ENCODE measurements at regions not wholly inside any gene's neighbourhood (a gene's known extent, or its start where the extent isn't known, plus 50 kb on each side); places are given as distances from the start of the nearest gene placed in this dataset.

DNA sequence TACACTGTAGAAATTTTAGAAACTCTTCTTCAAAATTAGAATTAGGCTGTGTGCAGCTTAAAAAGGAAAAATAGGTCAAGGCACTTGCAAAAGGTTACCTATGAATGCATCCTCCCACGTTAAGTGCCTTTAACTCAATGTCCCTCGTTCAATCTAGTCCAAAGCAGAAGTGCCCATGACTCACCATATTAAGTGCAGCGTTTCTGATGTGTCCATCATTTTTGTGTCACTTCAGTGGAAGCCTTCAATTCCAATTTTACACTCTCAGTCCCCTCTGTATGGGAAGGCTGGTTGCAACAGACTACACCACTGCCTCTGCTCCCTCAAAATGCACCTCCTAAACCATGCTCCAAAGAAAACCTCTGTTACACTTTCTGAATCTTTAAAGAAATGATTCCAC is 53.4 kb downstream of the FOXB1 start:
- no peak for DNase-seq

DNA sequence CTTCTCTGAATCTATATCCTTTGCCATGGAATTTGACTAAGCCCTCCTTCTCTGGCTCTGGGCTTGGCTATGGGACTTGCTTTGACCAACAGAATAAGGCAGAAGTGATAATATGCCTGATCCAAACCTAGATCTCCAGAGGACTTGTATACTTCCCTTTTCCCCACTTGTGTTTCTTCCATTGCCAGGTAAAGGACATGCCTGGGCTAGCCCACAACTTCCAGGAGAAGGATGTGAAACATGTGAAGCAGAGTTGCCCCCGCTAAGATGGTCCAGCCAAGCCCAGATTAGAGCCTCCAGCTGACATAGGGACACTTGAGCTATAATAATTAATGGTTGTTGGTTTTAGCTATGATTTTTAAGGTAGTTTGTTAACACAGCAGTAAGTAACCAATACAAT is 55.1 kb downstream of the FOXB1 start:
- DNase-seq = no peak

DNA sequence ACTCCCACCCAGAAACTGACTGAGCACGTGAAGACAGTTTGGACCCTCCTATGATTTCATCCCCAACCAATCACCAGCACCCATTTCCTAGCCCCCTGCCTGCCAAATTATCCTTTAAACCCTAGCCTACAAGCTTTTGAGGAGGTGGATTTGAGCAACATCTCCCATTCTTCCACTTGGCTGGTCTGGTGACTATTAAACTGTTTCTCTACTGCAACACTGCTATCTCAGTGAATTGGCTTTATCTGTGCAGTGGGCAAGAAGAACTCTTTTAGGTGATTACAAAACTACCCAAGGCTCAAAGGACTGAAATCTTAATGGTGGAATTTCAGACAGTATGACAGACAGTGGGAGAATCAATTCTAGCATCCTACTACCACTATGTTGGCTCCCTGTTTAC is 57.6 kb downstream of the FOXB1 start:
- DNase-seq = no peak

DNA sequence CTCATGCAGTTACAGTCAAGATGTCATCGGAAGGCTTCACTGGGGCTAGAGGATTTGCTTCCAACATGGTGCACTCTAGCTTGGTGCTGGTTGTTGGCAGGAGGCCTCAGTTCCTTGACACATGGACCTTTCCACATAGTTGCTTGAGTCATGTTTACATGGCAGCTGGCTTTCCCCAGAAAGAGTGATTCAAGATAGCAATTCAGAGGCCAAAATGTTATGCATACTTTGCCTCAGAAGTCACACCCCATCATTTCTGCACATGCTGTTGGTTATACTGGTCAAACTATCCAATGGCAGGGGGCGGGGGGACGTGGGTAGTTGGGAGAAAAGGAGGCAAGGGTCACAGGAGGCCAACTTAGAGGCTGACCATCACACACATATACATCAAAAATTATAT is 58.7 kb downstream of the FOXB1 start:
- DNase-seq = no peak

DNA sequence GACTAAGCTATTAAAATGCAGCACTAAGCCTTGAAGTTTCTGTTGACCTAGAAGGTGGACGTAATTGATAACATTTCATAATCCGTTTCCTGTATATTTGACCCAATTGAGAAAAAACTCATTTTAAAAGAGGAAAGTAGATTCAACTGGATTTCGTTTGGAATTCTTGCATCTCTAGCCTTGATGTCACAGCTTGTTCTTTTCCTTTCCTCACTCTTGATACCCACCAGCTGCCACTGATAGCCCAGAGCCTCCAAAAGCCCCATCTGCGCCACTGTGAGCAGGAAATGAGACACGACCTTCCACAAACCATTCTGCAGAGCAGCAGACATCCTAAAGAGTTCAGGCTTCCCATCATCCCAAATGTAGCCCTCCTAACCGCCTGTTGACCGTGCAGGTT is 61.8 kb downstream of the FOXB1 start:
- no peak for DNase-seq

DNA sequence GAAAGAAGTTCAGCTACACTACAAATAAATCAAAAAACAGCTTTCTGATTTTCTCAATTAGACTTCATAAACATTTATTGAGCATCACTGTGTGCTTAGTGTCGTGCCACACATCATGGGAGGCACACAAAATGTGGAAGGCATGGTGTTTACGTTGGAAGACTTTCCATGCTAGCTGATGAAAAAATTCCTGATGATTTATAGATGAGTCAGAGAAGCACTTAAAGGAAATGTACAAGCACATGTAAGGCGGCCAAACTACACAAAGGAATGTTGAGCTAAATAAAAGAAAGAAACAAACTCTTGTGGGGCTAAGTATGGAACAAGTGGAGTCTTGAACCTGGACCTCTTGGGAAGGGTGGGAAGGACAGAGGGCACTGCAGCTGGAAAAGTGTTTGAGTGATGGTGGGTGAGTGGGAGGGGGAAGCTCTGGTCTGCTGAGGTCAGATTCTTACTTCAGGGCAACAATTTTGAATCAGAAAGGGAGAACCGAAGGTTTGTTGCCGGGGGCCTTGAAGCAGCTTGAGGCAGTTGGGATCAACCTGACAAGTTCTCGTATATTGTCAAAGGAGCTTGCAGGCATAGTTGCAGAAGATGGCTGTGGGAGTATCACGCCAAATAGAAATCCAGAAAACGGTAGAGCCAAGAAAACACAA is 66.9 kb downstream of the FOXB1 start:
- no peak for DNase-seq

DNA sequence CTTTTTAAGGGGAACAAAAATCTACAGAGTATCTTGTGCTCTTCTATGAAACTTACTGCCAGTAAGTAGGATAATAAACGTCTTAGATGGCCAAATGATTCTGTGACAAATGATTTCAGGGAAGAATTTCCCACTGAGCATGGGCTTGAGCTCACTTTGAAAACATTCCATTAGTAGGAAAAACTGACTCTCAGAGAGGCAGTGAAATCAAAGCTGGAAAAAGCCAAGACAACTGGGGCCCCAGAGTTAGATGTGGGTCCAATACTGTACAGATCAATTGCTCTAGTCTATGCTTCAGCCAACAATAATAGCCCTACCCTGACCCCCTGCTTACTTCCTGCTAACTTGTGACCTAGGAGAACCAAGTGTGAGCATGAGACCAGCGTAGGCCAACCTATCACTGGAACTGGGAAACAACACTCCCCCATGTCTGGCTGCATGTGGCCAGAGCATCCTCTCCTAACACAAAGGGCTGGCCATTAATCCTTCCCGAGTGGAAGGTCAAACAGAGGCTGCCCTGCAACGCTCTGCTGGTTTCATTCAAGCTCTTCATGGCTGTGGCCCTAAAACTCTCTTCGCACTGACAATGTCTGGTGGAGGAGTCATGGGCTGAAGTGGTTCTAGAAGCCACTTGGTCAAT is 68.8 kb downstream of the FOXB1 start:
- no peak for DNase-seq

DNA sequence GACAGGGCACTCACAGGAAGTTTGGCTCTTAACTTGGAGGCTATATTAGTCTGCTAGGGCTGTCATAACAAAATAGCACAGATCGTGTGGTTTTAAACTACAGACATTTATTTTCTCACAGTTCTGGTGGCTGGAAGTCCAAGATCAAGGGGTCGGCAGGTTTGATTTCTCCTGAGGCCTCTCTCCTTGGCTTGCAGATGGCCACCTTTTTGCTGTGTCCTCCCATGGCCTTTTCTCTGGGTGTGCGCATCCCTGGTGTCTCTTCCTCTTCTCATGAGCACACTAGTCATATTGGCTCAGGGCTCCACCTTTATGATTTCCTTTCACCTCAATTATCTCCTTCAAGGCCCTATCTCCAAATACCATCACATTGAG is 69.3 kb downstream of the FOXB1 start:
- DNase-seq = no peak

DNA sequence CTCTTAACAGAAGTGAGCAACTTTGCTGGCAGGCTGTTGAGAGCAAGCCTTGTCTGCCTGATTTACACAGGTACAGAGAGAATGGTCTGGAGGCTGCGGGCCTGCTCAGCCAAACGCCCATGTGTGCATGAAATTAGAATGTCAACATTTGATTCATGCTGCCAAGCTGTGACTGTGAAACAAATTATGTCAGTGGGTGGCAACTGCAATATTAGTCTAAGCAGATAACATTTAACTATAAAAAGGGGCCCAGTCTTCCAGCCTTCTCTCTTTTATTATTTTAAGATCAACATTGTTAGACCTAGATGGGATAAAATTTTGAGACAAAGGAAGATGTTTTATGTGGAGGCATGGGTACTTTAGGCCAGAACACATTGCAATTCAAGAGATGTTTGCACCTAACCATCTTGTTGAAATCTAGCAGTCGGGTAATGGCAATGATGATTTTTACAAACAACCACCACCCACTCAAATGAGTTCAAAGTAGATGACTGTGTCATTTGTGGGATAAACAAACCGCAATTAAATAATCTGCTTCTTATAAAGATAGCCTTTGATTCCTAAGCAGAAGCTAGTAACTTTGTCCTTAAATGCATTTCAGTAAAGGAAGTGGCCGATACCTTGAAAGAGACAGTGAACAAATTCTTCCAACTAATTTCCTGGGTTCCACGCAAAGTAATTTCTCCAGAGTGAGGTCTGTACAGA is 70.2 kb downstream of the FOXB1 start:
- no peak for DNase-seq

DNA sequence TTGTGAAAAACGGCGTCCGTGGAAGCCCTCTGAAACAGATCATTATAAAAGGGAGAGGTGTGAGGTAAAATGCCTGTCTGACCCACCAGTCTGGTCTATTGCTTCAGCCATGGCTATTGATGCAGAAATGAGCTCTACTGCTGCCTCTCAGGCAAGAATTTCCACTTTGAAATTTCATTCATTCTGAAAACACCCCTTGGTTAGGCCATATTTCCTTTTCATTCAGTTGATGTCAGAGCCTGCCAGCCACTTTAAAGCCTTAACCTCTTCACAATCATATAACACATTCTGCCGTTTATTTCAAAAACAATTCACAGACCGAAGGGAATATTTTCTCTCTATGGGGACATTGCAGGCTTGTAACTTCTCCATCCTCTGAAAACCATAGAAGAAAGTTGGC is 71.9 kb downstream of the FOXB1 start:
- no peak for DNase-seq

DNA sequence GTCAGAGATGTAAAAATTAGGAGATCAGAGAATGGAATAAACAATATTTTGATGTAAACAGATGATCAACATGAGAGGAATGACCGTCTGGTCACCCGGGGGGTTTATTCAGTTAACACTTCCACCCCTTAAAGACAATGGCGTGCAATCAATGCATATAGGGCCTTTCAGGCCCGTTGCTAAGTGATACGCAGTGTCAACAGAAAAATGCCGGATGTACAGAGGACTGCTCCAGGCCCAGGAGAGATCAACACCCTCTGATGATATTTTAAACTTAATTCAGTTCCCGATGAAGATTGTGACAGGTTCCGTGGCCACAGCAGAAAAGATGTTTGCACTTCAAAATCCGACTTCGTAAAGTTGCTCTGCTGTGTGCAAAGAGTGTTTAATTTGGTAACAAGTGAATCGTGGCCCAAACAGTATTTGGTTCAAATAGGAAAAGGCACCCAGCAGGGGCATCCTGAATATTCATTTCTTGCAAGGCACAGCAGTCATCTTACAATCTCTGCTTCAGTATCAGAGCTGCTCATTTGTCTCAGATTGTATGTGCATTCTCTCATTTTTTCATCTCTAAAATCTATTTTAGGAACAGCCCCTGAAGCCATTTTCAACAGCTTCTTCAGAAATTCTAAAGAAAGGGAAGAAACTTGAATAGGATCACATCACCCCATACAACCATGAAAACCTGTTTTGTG is 72.6 kb downstream of the FOXB1 start:
- DNase-seq = no peak

DNA sequence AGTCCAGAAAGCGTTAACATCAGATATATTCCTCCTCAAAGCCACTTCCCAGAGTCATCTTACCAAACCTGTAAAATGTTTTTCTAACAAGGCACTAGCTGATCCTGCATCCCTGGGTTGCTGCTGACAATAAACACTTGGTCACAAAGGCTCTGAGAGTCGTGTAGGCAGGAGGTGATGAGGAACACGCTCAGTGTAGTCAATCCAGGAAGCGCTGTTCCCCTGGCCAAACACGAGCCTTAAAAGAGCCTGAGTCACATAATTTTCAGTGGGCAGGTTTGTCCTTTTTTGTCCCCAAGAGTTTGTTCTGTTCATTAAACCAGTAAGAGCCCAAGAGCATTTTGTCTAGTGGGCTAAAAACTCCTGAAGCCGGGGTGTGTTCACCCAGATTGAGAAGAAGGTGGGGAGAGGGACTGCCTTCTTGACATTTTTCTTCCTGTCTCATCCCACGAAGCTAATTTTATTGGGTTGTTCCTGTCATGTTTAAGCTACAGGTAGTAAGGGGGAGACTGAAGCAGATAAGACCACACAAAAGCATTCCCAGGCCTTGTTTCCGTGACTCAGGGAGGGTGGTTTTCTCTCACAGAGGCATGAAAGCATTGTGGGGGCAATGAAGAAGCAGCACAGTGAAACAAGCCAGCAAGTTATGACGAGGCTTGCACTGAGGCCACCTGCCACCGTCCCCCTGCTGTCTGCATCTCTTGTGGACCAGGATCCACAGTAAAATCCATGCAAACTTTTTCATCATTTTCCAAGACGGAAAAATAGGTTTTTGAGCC is 73.7 kb downstream of the FOXB1 start:
- DNase-seq = no peak

DNA sequence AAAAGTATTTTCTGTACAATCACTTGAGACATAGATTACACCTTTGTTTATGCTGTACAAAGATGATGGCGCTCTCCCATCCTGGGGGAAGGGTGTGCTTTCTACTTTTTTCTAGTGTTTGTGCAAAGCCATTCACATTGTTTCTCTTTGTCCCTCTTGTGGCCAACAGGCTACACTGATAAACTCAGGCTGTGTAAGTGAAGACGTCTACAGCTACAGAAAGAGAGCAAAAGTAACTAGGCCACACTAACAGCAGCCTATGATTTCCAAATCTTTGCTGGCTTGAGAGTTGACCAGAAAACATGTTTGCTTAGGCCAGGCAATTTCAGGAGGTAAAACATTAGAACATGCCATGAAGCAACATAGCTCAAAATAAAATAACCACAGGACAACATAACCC is 75.1 kb downstream of the FOXB1 start:
- no peak for DNase-seq

DNA sequence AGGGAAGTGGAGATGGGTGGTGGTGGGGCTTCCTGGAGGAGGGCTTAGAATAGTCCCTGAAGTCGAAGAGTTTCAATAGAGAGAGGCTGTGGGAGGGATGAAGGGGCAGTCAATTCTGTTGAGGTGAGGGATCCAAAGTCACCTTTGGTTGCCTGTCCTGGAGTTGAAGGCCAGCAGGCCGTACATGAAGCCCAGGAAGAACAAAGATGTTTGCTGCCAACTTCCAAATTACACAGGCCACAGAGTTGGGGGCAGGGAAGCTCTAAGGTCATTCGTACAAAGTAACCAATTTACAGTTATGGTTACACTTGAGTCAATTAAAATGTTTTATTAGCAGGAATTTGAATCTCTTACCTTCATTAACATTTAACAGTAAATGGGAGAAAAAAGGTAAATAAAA is 77.9 kb downstream of the FOXB1 start:
- no peak for DNase-seq

DNA sequence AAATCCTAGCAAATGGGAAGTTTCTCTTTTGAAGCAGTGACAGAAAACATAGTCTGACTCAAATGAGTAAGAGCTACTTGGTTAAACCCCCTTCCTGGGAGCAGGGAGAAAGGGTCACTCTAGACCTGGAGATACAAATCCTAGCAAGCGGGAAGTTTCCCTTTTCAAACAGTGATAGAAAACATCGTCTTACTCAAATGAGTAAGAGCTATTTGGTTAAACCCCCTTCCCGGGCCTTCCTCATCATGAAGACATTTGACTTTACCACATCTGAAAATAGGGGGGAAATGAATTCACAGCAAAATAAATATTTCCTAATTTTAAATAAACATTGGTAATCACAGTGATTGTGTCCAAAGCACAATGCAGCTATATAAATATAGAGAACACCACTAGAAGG is 79.2 kb downstream of the FOXB1 start:
- no peak for DNase-seq

DNA sequence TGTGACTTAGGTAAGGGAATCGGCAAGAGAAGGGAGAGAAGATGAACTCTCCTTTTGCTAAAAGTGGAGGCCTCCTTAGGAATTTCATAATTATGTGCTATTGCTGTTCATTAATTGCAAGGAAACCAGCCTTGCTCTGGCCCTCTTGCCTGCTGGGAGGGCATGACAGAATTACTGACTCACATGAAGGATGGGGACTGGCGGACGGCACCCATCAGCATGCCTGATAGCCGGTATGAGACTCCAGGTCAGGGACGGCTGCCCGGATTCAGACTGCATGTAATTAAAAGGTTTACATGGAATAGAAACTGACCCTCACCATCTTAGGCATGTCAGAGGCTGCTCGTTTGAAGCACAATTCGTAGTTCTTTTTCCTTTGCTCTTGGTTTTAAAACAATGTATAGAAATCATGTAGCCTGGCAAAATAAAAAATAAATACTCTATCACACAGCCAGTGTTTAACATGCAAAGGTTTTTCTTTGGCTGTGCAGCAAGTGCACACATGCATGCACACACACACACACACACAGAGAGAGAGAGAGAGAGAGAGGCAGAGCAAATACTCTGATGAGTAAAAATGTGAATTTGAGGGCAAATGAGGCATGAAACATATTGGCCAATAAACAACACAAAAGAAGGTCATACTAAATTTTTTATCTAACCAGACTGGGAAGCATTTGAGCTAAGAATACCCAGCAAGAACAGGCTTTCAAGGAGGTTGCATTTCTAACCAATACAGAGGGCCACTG is 82.7 kb downstream of the FOXB1 start:
- no peak for DNase-seq

DNA sequence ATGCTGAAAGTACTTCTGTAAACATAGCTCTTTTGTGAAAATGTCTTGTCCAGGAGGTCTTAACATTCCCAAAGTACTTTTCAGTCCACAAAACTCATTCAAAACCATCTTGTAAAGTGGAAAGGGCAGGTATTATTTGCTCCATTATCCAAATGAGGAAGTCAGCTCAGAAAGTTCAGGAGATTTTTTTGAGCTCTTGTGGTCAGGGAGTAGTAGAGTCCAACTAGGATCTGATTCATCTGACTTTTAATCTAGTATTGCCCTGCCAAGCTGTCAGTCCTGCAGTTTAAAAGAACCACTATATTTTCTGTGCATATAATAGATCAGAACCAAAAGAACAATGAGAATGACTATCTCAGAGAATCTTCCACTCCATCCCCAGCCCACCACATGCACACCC is 83.5 kb downstream of the FOXB1 start:
- no peak for DNase-seq

DNA sequence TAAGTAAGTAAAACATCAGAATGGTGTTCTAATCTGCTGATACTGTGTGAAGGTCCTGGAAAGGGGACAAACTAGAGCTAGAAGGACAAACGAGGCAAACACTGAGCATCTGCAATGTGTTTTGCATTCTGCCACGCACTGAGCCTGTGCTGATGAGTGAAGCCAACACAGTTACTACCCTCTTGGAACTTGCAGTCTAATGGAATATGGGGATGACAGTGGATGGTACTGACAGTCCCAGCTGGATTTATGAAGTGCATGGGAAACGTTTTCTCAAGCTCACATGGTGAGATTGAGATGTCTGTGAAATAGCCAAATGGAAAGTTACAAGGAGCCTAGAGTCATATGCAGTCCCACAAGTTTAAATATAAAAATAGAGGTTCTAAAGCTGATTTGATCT is 86.6 kb downstream of the FOXB1 start:
- no peak for DNase-seq

DNA sequence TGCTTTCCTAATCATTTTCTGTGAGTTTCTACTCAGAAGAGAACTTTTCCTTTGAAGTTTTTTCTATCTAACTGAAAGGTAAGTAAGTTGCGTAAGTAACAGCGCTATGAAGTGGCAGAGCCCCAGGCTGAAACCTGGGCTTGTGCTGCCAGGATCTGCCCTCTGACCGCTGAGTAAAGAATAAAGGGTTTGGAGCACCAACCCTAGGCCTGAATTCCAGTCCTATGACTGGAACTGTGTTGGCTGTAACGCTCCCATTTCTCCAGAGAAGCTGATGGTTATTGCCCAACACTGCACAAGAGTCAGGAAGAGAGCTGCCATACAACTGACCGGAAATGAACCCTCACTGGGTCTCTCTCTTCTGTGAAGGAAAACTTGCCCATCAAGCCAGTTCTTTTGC is 87.0 kb downstream of the FOXB1 start:
- no peak for DNase-seq

DNA sequence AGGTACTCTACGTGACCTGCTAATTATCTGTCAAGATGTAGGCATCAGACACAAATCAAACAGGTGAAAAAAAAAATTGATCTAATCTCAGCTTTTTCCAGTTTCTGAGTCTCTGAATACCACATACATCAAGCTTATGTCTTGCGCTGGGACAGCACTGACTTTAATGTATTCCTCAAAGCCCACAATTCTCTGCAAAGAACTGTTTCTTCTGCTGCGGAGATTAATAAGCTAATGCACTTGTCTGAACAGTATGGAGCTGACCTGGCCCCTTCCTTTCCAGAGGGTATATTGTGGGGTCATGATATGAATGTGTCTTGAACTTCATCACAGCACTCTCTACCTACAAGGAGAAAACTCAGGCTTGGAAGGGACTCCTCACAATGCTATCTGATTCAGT is 87.8 kb downstream of the FOXB1 start:
- no peak for DNase-seq

DNA sequence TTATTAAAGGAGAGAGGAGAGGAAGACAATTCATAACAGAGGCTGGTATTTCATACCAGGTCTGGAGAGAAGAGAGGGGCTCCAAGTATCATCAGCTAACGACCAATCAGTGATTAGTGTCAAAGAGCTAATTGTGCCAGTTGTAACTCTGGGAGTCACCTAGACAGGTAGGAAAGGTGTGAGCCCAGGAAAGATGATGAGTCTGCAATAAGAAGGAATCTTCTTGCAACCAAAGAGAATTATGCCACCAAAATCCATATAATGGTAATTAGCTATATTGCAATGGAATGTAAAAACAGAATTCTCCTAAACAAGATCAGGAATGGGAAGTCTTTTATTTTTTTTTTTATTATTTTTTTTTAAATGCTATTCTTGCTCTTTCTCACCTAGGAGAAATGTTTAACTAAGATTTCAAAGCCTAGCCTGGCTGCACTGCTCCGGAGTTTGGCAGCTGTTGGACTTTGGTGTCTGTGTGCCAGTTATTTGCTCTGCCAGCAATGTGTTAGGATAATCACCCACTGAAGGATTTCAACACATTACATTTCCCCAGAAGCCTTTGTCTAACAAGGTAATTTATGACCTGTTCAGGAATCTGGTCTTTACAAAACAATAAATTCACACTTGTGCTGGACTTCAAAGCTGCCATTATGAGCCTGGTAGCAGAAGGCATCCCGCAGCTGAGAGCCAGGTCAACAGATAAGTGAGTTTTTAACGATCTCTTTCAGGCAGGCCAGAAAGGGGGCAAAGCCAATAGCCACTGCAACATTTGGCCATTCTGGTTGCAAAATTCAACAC is 89.4 kb downstream of the FOXB1 start:
- peak; percentile 16 for DNase-seq

DNA sequence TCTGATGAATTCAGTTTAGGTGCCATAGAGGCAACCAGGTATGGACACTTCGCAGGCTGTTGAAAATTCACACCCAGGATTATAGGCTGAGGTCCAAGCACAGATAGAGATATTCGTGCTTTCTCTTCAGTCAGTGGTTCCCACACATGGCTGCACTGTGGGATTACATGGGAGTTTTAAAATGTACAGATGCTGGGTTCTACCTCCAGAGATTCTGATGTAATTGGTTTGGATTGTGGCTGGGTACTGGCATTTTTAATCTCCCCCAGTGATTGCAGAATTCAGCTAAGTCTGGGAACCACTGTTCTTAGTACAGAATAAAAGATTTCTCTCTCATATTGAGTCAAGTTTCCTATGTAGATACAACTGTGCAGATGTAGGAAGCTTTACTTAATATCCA is 91.6 kb downstream of the FOXB1 start:
- DNase-seq = no peak
